Fibroblast of lung (primary cell): ENCODE measurements at regions not wholly inside any gene's neighbourhood (a gene's known extent, or its start where the extent isn't known, plus 50 kb on each side); places are given as distances from the start of the nearest gene placed in this dataset.

Source experiments
- CTCF ChIP-seq, 2 donors: IDR thresholded peaks in 1 of 2; conservative IDR thresholded peaks in 1 of 2; 1 replicate in 1 of 2; 2 replicates in 1 of 2; pipeline ENCODE4 v1.5.1; 2011 to 2012; ENCODE audit warnings: low read length in 2 of 2, control low read depth in 1 of 2, inconsistent platforms in 1 of 2, low read depth in 1 of 2, mild to moderate bottlenecking in 1 of 2
- EZH2 ChIP-seq: IDR thresholded peaks from 2 replicates; pipeline ENCODE4 v1.5.1; 2012; ENCODE audit warnings: low read length, control low read depth, mild to moderate bottlenecking; ENCODE audit errors: missing control alignments

- TF ChIP-seq EZH2 (no peak), CTCF (conservative IDR thresholded peaks at IDR 0.05 in 1 of 2, IDR thresholded peaks at IDR 0.05 in 1 of 2; ENCODE audit: low read depth in 1 of 2, low read length in 2 of 2) (no peak)
These were observed 170.7 kb downstream of the ERMARD start for GRCh38 chr6:169921853-169922824.
